HUES6 (cell line): ENCODE measurements at regions not wholly inside any gene's neighbourhood (a gene's known extent, or its start where the extent isn't known, plus 50 kb on each side); places are given as distances from the start of the nearest gene placed in this dataset.

ENCODE experiments used
- H3K27ac ChIP-seq: 2 replicates; pipeline ENCODE4 v1.7.0; 2013; ENCODE audit warnings: low read depth, mild to moderate bottlenecking, low read length, inconsistent platforms
- H3K27me3 ChIP-seq: 2 replicates; pipeline ENCODE4 v1.6.1; 2013; ENCODE audit warnings: low read length; ENCODE audit not compliant: control insufficient read depth, insufficient read depth
- H3K36me3 ChIP-seq: 2 replicates; pipeline ENCODE4 v1.6.1; 2013; ENCODE audit warnings: low read length; ENCODE audit not compliant: control insufficient read depth, insufficient read depth
- H3K4me1 ChIP-seq: 2 replicates; pipeline ENCODE4 v1.6.1; 2013; ENCODE audit warnings: low read length; ENCODE audit not compliant: control insufficient read depth, insufficient read depth
- H3K4me3 ChIP-seq: 2 replicates; pipeline ENCODE4 v1.5.1; 2013; ENCODE audit warnings: low read depth, low read length
- H3K9ac ChIP-seq: one replicate; pipeline ENCODE4 v1.6.1; 2013; ENCODE audit warnings: mild to moderate bottlenecking, low read length
- H3K9me3 ChIP-seq: 2 replicates; pipeline ENCODE4 v1.6.1; 2013; ENCODE audit warnings: low read depth, low read length; ENCODE audit not compliant: control insufficient read depth, insufficient read depth

GRCh38 chr9:31612336-31613030, 772.0 kb upstream of the ACO1 start:
- Histone ChIP-seq H3K4me1 (peaks cover 13% of the 10 kb centered on the region), H3K9me3 (no peaks in the 10 kb centered on the region), H3K9ac (no peak overlapping the region), H3K36me3 (no peaks in the 10 kb centered on the region), H3K27ac (no peak overlapping the region), H3K27me3 (no peaks in the 10 kb centered on the region), H3K4me3 (no peak overlapping the region)

GRCh38 chr9:31615966-31616365, 768.5 kb upstream of the ACO1 start:
- no peak overlapping the region for H3K4me3 ChIP-seq
- H3K4me1 ChIP-seq, result peaks cover 14% of the 10 kb centered on the region
- H3K9me3 ChIP-seq, result no peaks in the 10 kb centered on the region
- H3K36me3 ChIP-seq, result no peaks in the 10 kb centered on the region
- H3K27ac ChIP-seq, result no peak overlapping the region
- H3K27me3 ChIP-seq, result no peaks in the 10 kb centered on the region
- no peak overlapping the region for H3K9ac ChIP-seq

- H3K27me3 ChIP-seq, result no peaks in the 10 kb centered on the region
Observed at GRCh38 chr9:31623511-31623910, 760.9 kb upstream of the ACO1 start.

GRCh38 chr9:31629292-31629691, 755.2 kb upstream of the ACO1 start:
- no peaks in the 10 kb centered on the region; the same call in 1 of the 2 replicates for H3K9me3 ChIP-seq
- H3K27ac ChIP-seq, result no peak overlapping the region
- no peak overlapping the region for H3K4me3 ChIP-seq
- no peak overlapping the region for H3K9ac ChIP-seq
- H3K4me1 ChIP-seq, result peaks cover 14% of the 10 kb centered on the region; the same call in 1 of the 2 replicates
- no peaks in the 10 kb centered on the region for H3K27me3 ChIP-seq
- no peaks in the 10 kb centered on the region for H3K36me3 ChIP-seq

More at GRCh38 chr9:31623511-31623910, 760.9 kb upstream of the ACO1 start:
- Histone ChIP-seq H3K27ac (no peak overlapping the region), H3K4me3 (no peak overlapping the region), H3K9ac (no peak overlapping the region), H3K4me1 (no peaks in the 10 kb centered on the region), H3K9me3 (no peaks in the 10 kb centered on the region; the same call in 1 of the 2 replicates), H3K36me3 (no peaks in the 10 kb centered on the region)

GRCh38 chr9:31637265-31637664, 747.2 kb upstream of the ACO1 start:
- Histone ChIP-seq H3K27me3 (no peaks in the 10 kb centered on the region), H3K9me3 (no peaks in the 10 kb centered on the region), H3K36me3 (no peaks in the 10 kb centered on the region), H3K4me1 (peaks cover 15% of the 10 kb centered on the region; the same call in 1 of the 2 replicates), H3K9ac (no peak overlapping the region), H3K4me3 (no peak overlapping the region), H3K27ac (no peak overlapping the region)

- H3K27ac ChIP-seq, result no peak overlapping the region
- H3K36me3 ChIP-seq, result no peaks in the 10 kb centered on the region
- no peak overlapping the region for H3K4me3 ChIP-seq
- no peak overlapping the region for H3K9ac ChIP-seq
- peaks cover 12% of the 10 kb centered on the region; the same call in 1 of the 2 replicates for H3K4me1 ChIP-seq
- H3K27me3 ChIP-seq, result no peaks in the 10 kb centered on the region
- H3K9me3 ChIP-seq, result no peaks in the 10 kb centered on the region
Observed at GRCh38 chr9:31637861-31638260, 746.6 kb upstream of the ACO1 start.

- no peak overlapping the region for H3K27ac ChIP-seq
- H3K4me3 ChIP-seq, result no peak overlapping the region
- H3K9me3 ChIP-seq, result no peaks in the 10 kb centered on the region
- no peaks in the 10 kb centered on the region for H3K27me3 ChIP-seq
- H3K36me3 ChIP-seq, result no peaks in the 10 kb centered on the region
- H3K4me1 ChIP-seq, result 0 out of 2 replicates have a peak, but pooled peaks cover 4% of the 10 kb centered on the region
- no peak overlapping the region for H3K9ac ChIP-seq
Observed at GRCh38 chr9:31639451-31639850, 745.0 kb upstream of the ACO1 start.

GRCh38 chr9:31669311-31669710, 715.1 kb upstream of the ACO1 start:
- H3K4me3 ChIP-seq, result no peak overlapping the region
- H3K27me3 ChIP-seq, result no peaks in the 10 kb centered on the region
- no peaks in the 10 kb centered on the region for H3K4me1 ChIP-seq
- H3K36me3 ChIP-seq, result no peaks in the 10 kb centered on the region
- no peak overlapping the region for H3K9ac ChIP-seq
- H3K9me3 ChIP-seq, result no peaks in the 10 kb centered on the region
- no peak overlapping the region for H3K27ac ChIP-seq

- Histone ChIP-seq H3K27ac (no peak overlapping the region), H3K36me3 (no peaks in the 10 kb centered on the region), H3K9me3 (no peaks in the 10 kb centered on the region), H3K4me3 (no peak overlapping the region), H3K9ac (no peak overlapping the region), H3K27me3 (no peaks in the 10 kb centered on the region), H3K4me1 (no peaks in the 10 kb centered on the region)
Observed at GRCh38 chr9:31671011-31671410, 713.4 kb upstream of the ACO1 start.

- Histone ChIP-seq H3K4me1 (no peaks in the 10 kb centered on the region), H3K9ac (no peak overlapping the region), H3K27ac (no peak overlapping the region)
Observed at GRCh38 chr9:31674264-31674663, 710.2 kb upstream of the ACO1 start.

GRCh38 chr9:31677415-31677814, 707.0 kb upstream of the ACO1 start:
- H3K27ac ChIP-seq, result no peak overlapping the region
- no peak overlapping the region for H3K4me3 ChIP-seq
- H3K36me3 ChIP-seq, result no peaks in the 10 kb centered on the region
- no peaks in the 10 kb centered on the region for H3K9me3 ChIP-seq
- no peaks in the 10 kb centered on the region for H3K4me1 ChIP-seq
- no peak overlapping the region for H3K9ac ChIP-seq
- H3K27me3 ChIP-seq, result no peaks in the 10 kb centered on the region

More at GRCh38 chr9:31674264-31674663, 710.2 kb upstream of the ACO1 start:
- no peak overlapping the region for H3K4me3 ChIP-seq
- no peaks in the 10 kb centered on the region for H3K27me3 ChIP-seq
- H3K9me3 ChIP-seq, result no peaks in the 10 kb centered on the region
- no peaks in the 10 kb centered on the region for H3K36me3 ChIP-seq
